Transverse colon (tissue), 4 donors: ENCODE measurements at regions not wholly inside any gene's neighbourhood (a gene's known extent, or its start where the extent isn't known, plus 50 kb on each side); places are given as distances from the start of the nearest gene placed in this dataset.
"Not testable (repeated sequence)": the region's sequence is repeated elsewhere in the genome, so short reads cannot be mapped to it uniquely, and the experiment has no call there.

ENCODE experiments used
- DNase-seq: peaks from one replicate; pipeline ENCODE4 v3.0.0-alpha.2; 2019
- H3K27ac ChIP-seq, 4 donors: fragments of 200-600 bp; sonication (generic); 2 replicates each; pipeline ENCODE4 v1.5.1; 2016 to 2018; ENCODE audit warnings: inconsistent platforms in 4 of 4
- H3K27me3 ChIP-seq: fragments of 200-600 bp; sonication (generic); 2 replicates; pipeline ENCODE4 v1.5.1; 2017; ENCODE audit warnings: inconsistent platforms
- H3K36me3 ChIP-seq, 4 donors: fragments of 200-600 bp; sonication (generic); 2 replicates each; pipeline ENCODE4 v1.5.1; 2017 to 2019; ENCODE audit warnings: inconsistent platforms in 4 of 4
- H3K4me1 ChIP-seq, 4 donors: fragments of 200-600 bp; sonication (generic); 2 replicates each; pipeline ENCODE4 v1.5.1; 2017 to 2020; ENCODE audit warnings: inconsistent platforms in 4 of 4
- H3K4me3 ChIP-seq, 4 donors: fragments of 200-600 bp; sonication (generic); 1 replicate in 1 of 4; 2 replicates in 3 of 4; pipeline versions ENCODE4 v1.5.1 to v1.6.1; 2017 to 2019; ENCODE audit warnings: inconsistent platforms in 4 of 4
- H3K9me3 ChIP-seq, 2 donors: fragments of 200-600 bp; sonication (generic); 2 replicates each; pipeline ENCODE4 v1.5.1; 2017 to 2019; ENCODE audit warnings: inconsistent platforms in 2 of 2
- CTCF ChIP-seq, 5 experiments: fragments of 200-600 bp in 3 of 5; fragments of 450-650 bp in 2 of 5; sonication (generic) in 3 of 5; IDR thresholded peaks; 1 replicate in 2 of 5; 2 replicates in 3 of 5; pipeline ENCODE4 v1.5.1; 2016 to 2017; ENCODE audit warnings: antibody characterized with exemption in 5 of 5, inconsistent platforms in 3 of 5, mild to moderate bottlenecking in 2 of 5, moderate library complexity in 1 of 5
- EP300 ChIP-seq: sonication (generic); formaldehyde crosslinking; IDR thresholded peaks from one replicate; pipeline ENCODE4 v1.6.1; 2017; ENCODE audit warnings: antibody characterized with exemption, low read depth
- POLR2A ChIP-seq: fragments of 450-650 bp; IDR thresholded peaks from one replicate; pipeline ENCODE4 v1.6.1; 2016; ENCODE audit warnings: antibody characterized with exemption, mild to moderate bottlenecking, moderate library complexity
- POLR2AphosphoS5 ChIP-seq, 3 donors: sonication (generic); formaldehyde crosslinking; IDR thresholded peaks; one replicate each; pipeline ENCODE4 v1.6.1; 2016; ENCODE audit warnings: antibody characterized with exemption in 3 of 3
- WGBS, 2 donors: methylation state at CpG; one replicate each; pipeline ENCODE4 v1.1.5; 2018; ENCODE audit warnings: low coverage in 1 of 2; 5-methylcytosine and 5-hydroxymethylcytosine counted together
- in situ Hi-C, 4 donors: fragments of 200-750 bp; cut with MboI; loops; one replicate each; pipeline versions ENCODE4 v1.15.0 to v1.15.1; 2017; ENCODE audit warnings: low sequenced_read_pairs in 3 of 4, low pct_ligation_motif_present in 1 of 4, low pct_unique_long_range_greater_than_20kb in 1 of 4
- intact Hi-C: fragments of 100-400 bp; cut with DNase I; formaldehyde crosslinking; loops from one replicate; pipeline ENCODE4 v1.15.1; 2023; ENCODE audit warnings: low total_unique reads

DNA sequence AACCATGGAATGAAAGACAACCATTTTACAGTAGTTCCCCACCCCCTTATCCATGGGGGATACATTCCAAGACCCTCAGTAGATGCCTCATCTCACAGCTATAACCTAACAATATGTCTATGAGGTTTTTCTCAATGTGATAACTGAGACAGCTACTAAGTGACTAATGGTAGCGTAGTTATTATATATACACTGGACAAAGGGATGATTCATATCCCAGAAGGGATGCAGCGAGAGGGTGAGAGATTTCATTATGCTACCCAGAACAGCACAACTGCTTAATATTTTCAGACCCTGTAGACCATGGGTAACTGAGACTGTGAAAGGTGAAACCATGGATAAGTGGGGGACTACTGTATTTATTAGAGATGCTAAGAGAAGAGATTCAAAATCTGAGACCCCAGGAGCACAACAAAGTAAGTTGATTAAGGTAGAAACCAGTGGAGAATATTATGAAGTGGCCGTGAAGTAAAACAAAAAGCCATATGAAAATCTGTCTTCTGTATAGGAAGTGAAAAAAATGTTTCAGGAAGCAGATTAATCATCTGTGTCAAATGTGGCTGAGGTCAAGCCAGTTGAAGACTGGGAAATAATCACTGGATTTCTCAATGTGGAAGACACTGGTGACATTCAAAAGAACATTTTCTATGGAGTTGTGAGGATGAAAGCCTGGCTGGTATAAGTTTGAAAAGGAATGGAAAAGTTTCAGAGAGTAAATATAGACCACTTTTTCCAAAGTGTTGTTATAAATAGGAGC lies 77.2 kb downstream of the RPL10L start:
- Histone ChIP-seq H3K27me3 (no peaks in the 10 kb centered on the region), H3K36me3 (no peaks in the 10 kb centered on the region), H3K4me1 (no peaks in the 10 kb centered on the region), H3K27ac (no peak overlapping the region), H3K4me3 (no peak overlapping the region), H3K9me3 (no peaks in the 10 kb centered on the region)
- in situ Hi-C loops, result no loop called here
- TF ChIP-seq CTCF (IDR thresholded peaks at IDR 0.05), result no peak
- TF ChIP-seq POLR2AphosphoS5 (IDR thresholded peaks at IDR 0.05), result no peak
- TF ChIP-seq POLR2A, result no peak
- no peak for TF ChIP-seq EP300
- WGBS, 2 donors, result 72% methylated on average over 3 of the region's 3 CpGs
- intact Hi-C loops, result no loop called here
- no peak for DNase-seq

- TF ChIP-seq POLR2A (no peak), CTCF (IDR thresholded peaks at IDR 0.05) (no peak), EP300 (no peak), POLR2AphosphoS5 (IDR thresholded peaks at IDR 0.05) (no peak)
- in situ Hi-C loops (no loop called here), intact Hi-C loops (no loop called here)
- H3K9me3 ChIP-seq, result no peaks in the 10 kb centered on the region
- H3K27me3 ChIP-seq, result no peaks in the 10 kb centered on the region
- no peak overlapping the region for H3K27ac ChIP-seq
- no peak overlapping the region for H3K4me3 ChIP-seq
- no peaks in the 10 kb centered on the region for H3K4me1 ChIP-seq
- DNase-seq, result no peak
- H3K36me3 ChIP-seq, result no peaks in the 10 kb centered on the region
Measured at GRCh38 chr14:46573498-46573897, 78.1 kb downstream of the RPL10L start.

DNA sequence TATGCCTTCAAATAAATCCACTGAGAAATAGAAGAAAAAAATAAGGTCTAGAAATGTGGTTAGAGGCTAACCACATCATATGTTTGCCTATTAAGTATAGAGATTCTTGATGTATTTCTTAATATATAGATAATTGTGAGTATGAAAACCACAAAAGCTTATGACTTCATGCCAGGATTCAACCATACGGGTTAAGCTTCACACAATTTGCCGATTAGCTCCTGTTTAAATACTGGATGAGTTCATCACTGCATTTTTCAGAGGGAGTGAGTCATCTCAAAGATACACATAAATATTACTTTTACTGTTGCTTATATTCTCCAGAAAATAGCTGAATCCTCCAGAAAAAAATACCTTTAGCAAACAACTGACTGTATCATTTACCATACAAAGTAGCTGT lies 79.6 kb downstream of the RPL10L start:
- DNase-seq, result no peak
- no peaks in the 10 kb centered on the region for H3K4me1 ChIP-seq
- in situ Hi-C loops (no loop called here), intact Hi-C loops (no loop called here)
- H3K4me3 ChIP-seq, result no peak overlapping the region
- TF ChIP-seq EP300 (no peak), POLR2A (no peak), POLR2AphosphoS5 (IDR thresholded peaks at IDR 0.05) (no peak), CTCF (IDR thresholded peaks at IDR 0.05) (no peak)
- no peaks in the 10 kb centered on the region for H3K9me3 ChIP-seq
- H3K27ac ChIP-seq, result no peak overlapping the region
- 72 to 83% methylated on average over 2 of the region's 2 CpGs for WGBS, 2 donors
- no peaks in the 10 kb centered on the region for H3K27me3 ChIP-seq
- no peaks in the 10 kb centered on the region for H3K36me3 ChIP-seq

DNA sequence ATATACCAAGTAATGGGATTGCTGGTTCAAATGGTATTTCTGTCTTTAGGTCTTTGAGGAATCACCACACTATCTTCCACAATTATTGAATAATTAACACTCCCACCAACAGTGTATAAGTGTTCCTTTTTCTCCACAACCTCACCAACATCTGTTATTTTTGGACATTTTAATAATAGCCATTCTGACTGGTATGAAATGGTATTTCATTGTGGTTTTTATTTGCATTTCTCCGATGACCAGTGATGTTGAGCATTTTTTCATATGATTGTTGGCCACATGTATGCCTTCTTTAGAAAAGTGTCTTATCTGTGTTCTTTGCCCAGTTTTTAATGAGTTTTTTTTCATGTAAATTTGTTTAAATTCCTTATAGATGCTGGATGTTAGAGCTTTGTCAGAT lies 83.4 kb downstream of the RPL10L start:
- H3K4me3 ChIP-seq, H3K4me1 ChIP-seq, H3K27ac ChIP-seq, H3K27me3 ChIP-seq, intact Hi-C loops, in situ Hi-C loops, H3K36me3 ChIP-seq, H3K9me3 ChIP-seq, DNase-seq: not testable (repeated sequence)
- WGBS, 2 donors, result 76 to 82% methylated on average over 1 of the region's 1 CpG

GRCh38 chr14:46550836-46551235 lies 100.7 kb downstream of the RPL10L start:
- Histone ChIP-seq H3K9me3 (peaks cover 0 to 2% of the 10 kb centered on the region in 2 donors), H3K36me3 (no peaks in the 10 kb centered on the region), H3K27me3 (no peaks in the 10 kb centered on the region), H3K4me3 (no peak overlapping the region), H3K27ac (no peak overlapping the region), H3K4me1 (no peaks in the 10 kb centered on the region)
- in situ Hi-C loops, result no loop called here
- DNase-seq, result no peak
- intact Hi-C loops, result no loop called here
- 86 to 90% methylated on average over 2 to 9 of the region's 9 CpGs for WGBS, 2 donors
- no peak for TF ChIP-seq EP300
